ENCODE measurements at regions not wholly inside any gene's neighbourhood (a gene's known extent, or its start where the extent isn't known, plus 50 kb on each side); places are given as distances from the start of the nearest gene placed in this dataset.

DNA sequence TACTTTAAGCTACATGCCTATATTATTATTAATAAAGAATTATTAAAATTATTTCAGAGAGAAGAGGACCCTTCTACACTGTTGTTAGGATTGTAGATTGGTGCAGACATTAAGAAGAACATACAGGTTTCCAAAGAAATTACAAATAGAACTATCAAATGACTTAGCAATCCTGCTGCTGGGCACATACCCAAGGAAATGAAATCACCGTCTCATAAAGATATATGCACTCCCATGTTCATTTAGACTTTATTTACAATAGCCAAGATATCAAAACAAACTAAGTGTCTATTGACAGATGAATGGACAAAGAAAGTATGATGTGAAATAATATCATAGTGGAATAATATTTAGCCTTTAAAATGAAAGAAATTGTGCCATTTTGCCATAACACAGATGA is 687.7 kb upstream of the POU3F2 start:
- no peak overlapping the region for H3K27ac ChIP-seq
- H3K36me3 ChIP-seq (replicated peaks in 1 of 2; ENCODE audit: insufficient read depth in 1 of 2, low read depth in 2 of 2), result no peaks in the 10 kb centered on the region
- H3K4me1 ChIP-seq, result no peaks in the 10 kb centered on the region
- no peaks in the 10 kb centered on the region for H3K9me3 ChIP-seq
- TF ChIP-seq POLR2A (IDR thresholded peaks at IDR 0.05), result no peak
- TF ChIP-seq, protein P1, sequence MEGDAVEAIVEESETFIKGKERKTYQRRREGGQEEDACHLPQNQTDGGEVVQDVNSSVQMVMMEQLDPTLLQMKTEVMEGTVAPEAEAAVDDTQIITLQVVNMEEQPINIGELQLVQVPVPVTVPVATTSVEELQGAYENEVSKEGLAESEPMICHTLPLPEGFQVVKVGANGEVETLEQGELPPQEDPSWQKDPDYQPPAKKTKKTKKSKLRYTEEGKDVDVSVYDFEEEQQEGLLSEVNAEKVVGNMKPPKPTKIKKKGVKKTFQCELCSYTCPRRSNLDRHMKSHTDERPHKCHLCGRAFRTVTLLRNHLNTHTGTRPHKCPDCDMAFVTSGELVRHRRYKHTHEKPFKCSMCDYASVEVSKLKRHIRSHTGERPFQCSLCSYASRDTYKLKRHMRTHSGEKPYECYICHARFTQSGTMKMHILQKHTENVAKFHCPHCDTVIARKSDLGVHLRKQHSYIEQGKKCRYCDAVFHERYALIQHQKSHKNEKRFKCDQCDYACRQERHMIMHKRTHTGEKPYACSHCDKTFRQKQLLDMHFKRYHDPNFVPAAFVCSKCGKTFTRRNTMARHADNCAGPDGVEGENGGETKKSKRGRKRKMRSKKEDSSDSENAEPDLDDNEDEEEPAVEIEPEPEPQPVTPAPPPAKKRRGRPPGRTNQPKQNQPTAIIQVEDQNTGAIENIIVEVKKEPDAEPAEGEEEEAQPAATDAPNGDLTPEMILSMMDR (IDR thresholded peaks at IDR 0.05), result no peak
- 63 to 75% methylated on average over 1 of the region's 1 CpG for WGBS, 2 donors
- intact Hi-C loops (cut with DNase I), result no loop called here
- no peaks in the 10 kb centered on the region for H3K27me3 ChIP-seq
- ATAC-seq (no peak), DNase-seq (no peak)
- H3K4me3 ChIP-seq, result no peak overlapping the region

DNA sequence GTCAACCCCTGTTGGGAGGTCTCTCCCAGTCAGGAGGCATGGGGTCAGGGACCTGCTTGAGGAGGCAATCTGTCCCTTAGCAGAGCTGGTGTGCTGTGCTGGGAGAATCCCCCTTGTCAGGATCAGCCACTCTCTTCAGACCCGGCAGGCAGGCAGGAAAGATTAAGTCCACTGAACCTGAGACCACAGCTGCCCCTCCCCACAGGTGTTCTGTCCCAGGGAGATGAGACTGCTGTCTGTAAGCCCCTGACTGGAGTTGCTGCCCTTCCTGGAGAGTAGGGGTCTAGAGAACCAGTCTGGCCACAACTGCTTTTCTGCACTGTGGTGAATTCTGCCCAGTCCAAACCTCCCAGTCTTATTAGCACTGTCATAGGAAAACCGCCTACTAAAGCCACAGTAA is 677.8 kb upstream of the POU3F2 start:
- 42 to 75% methylated on average over 1 to 2 of the region's 2 CpGs for WGBS, 2 donors
- Histone ChIP-seq H3K36me3 (replicated peaks in 1 of 2; ENCODE audit: insufficient read depth in 1 of 2, low read depth in 2 of 2) (no peaks in the 10 kb centered on the region), H3K27ac (no peak overlapping the region), H3K27me3 (no peaks in the 10 kb centered on the region), H3K4me1 (no peaks in the 10 kb centered on the region), H3K4me3 (no peak overlapping the region), H3K9me3 (peaks cover 0 to 3% (median 0%) of the 10 kb centered on the region in 3 donors)
- no peak for DNase-seq
- intact Hi-C loops (cut with DNase I), result no loop called here
- no peak for TF ChIP-seq POLR2A (IDR thresholded peaks at IDR 0.05)
- TF ChIP-seq, protein P1 (IDR thresholded peaks at IDR 0.05), result no peak
- no peak for ATAC-seq

DNA sequence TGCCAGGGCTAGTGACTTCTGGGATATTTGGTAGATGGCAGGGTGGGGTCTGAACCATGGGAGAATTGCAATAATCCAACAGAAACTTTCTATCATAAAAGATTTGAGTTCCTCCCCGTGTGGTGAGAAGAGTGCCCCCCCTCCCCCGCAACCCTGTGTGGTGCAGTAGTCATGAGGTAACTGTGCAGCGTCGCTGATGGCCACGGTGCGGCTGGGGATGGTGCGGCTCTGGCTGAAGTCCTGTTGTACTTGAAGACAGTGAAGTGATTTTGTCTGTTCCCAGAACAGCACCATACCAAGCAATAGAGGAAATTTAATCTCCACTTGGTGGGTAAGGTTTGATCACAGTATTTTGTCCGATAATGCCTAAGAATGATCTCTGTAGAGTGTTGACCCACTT is 654.8 kb upstream of the POU3F2 start:
- Histone ChIP-seq H3K36me3 (replicated peaks in 1 of 2; ENCODE audit: insufficient read depth in 1 of 2, low read depth in 2 of 2) (no peaks in the 10 kb centered on the region), H3K27ac (no peak overlapping the region), H3K4me1 (no peaks in the 10 kb centered on the region), H3K27me3 (no peaks in the 10 kb centered on the region), H3K4me3 (no peak overlapping the region), H3K9me3 (no peaks in the 10 kb centered on the region)
- TF ChIP-seq, protein P1 (IDR thresholded peaks at IDR 0.05), result no peak
- no peak for TF ChIP-seq POLR2A (IDR thresholded peaks at IDR 0.05)
- WGBS, 2 donors, result 72 to 76% methylated on average over 7 to 8 of the region's 8 CpGs
- intact Hi-C loops (cut with DNase I), result no loop called here
- no peak for ATAC-seq
- no peak for DNase-seq

DNA sequence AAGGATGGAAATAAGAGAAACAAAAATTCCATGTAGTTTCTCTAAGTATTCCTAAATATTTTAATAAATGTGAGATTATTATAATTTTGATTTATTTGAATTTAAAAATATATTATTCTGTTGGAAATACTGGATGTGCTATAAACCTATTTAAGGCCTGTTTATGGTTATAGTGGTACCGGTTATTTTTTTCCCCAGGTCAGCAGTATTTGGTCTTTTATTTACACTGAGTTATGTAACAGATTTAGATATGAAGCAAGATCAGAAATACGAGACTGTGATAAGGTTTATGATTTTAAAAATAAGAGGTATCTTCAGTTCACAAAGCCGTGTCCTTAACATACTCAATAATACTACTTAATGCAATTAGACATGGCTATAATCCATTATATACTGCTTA is 634.3 kb upstream of the POU3F2 start:
- intact Hi-C loops (cut with DNase I), result no loop called here
- H3K27ac ChIP-seq, result no peak overlapping the region
- H3K27me3 ChIP-seq, result no peaks in the 10 kb centered on the region
- TF ChIP-seq, protein P1 (IDR thresholded peaks at IDR 0.05), result no peak
- no peak for TF ChIP-seq POLR2A (IDR thresholded peaks at IDR 0.05)
- DNase-seq (no peak), ATAC-seq (no peak)
- no peak overlapping the region for H3K4me3 ChIP-seq
- WGBS, 2 donors, result 53% methylated on average over 3 of the region's 3 CpGs
- no peaks in the 10 kb centered on the region for H3K4me1 ChIP-seq
- no peaks in the 10 kb centered on the region for H3K9me3 ChIP-seq
- no peaks in the 10 kb centered on the region for H3K36me3 ChIP-seq (replicated peaks in 1 of 2; ENCODE audit: insufficient read depth in 1 of 2, low read depth in 2 of 2)

DNA sequence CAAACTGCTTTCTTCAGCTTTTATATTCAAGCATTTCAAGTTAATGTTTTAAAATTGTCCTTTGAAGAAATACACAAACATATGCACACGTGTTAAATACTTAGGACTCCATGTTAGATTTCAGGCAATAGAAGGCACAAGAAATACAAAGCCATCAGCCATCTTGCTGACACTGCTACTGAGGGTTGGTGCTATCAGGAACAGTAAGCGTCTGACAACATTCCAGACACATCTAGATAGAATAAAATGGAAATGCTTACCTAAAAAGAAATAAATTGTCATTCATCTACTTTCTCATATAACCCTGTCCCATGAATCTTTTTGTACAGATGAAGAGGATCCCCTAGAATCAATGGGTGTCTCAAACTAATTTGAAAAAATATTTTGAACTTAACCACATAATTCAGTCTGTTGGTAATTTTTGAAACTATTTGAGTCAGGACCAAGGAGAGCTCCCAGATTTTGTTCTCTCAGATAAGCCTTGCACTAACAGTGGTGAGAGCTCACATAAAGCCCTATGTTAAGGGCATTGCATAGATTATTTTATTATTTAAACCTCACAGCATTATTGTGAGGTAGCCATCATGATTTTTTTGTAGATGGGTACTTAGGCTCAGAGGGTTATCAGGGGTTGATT is 631.1 kb upstream of the POU3F2 start:
- Histone ChIP-seq H3K27ac (no peak overlapping the region), H3K4me1 (no peaks in the 10 kb centered on the region), H3K9me3 (no peaks in the 10 kb centered on the region), H3K4me3 (no peak overlapping the region), H3K36me3 (replicated peaks in 1 of 2; ENCODE audit: insufficient read depth in 1 of 2, low read depth in 2 of 2) (no peaks in the 10 kb centered on the region), H3K27me3 (no peaks in the 10 kb centered on the region)
- ATAC-seq, result no peak
- DNase-seq, result no peak
- 12 to 34% methylated on average over 2 of the region's 2 CpGs for WGBS, 2 donors
- no peak for TF ChIP-seq POLR2A (IDR thresholded peaks at IDR 0.05)
- TF ChIP-seq, protein P1 (IDR thresholded peaks at IDR 0.05), result no peak
- intact Hi-C loops (cut with DNase I), result no loop called here
